Esophagus muscularis mucosa (tissue), 4 donors: ENCODE measurements at regions not wholly inside any gene's neighbourhood (a gene's known extent, or its start where the extent isn't known, plus 50 kb on each side); places are given as distances from the start of the nearest gene placed in this dataset.
"Not testable (repeated sequence)": the region's sequence is repeated elsewhere in the genome, so short reads cannot be mapped to it uniquely, and the experiment has no call there.

Source experiments
- DNase-seq: peaks from one replicate; pipeline ENCODE4 v3.0.0-alpha.2; 2017; ENCODE audit errors: extremely low spot score
- H3K27ac ChIP-seq, 4 donors: fragments of 200-600 bp; sonication (generic); replicated peaks in 1 of 4; 1 replicate in 3 of 4; 2 replicates in 1 of 4; pipeline ENCODE4 v1.5.1; 2016 to 2019; ENCODE audit warnings: mild to moderate bottlenecking in 1 of 4
- H3K27me3 ChIP-seq, 4 donors: fragments of 200-600 bp; sonication (generic); one replicate each; pipeline versions ENCODE4 v1.5.1 to v1.6.0; 2016 to 2019
- H3K36me3 ChIP-seq, 4 donors: fragments of 200-600 bp; sonication (generic); one replicate each; pipeline ENCODE4 v1.5.1; 2016 to 2019
- H3K4me1 ChIP-seq, 4 donors: fragments of 200-600 bp; sonication (generic); one replicate each; pipeline ENCODE4 v1.5.1; 2016 to 2019
- H3K4me3 ChIP-seq, 4 donors: fragments of 200-600 bp; sonication (generic); 1 replicate in 2 of 4; 2 replicates in 2 of 4; pipeline ENCODE4 v1.5.1; 2016 to 2019; ENCODE audit warnings: mild to moderate bottlenecking in 4 of 4, moderate library complexity in 1 of 4
- H3K9me3 ChIP-seq, 4 donors: fragments of 200-600 bp; sonication (generic); 1 replicate in 3 of 4; 2 replicates in 1 of 4; pipeline ENCODE4 v1.5.1; 2016 to 2019
- CTCF ChIP-seq, 3 experiments: fragments of 200-600 bp in 2 of 3; fragments of 450-650 bp in 1 of 3; sonication (generic) in 2 of 3; IDR thresholded peaks; one replicate each; pipeline ENCODE4 v1.5.1; 2017 to 2019; ENCODE audit warnings: antibody characterized with exemption in 3 of 3, mild to moderate bottlenecking in 2 of 3, moderate library complexity in 1 of 3
- EP300 ChIP-seq: sonication (generic); formaldehyde crosslinking; IDR thresholded peaks from one replicate; pipeline ENCODE4 v1.6.1; 2017; ENCODE audit warnings: antibody characterized with exemption
- POLR2A ChIP-seq: fragments of 450-650 bp; IDR thresholded peaks from one replicate; pipeline ENCODE4 v1.6.1; 2017; ENCODE audit warnings: antibody characterized with exemption, moderate library complexity, mild to moderate bottlenecking, low read depth
- POLR2AphosphoS5 ChIP-seq, 2 donors: sonication (generic); formaldehyde crosslinking; IDR thresholded peaks; one replicate each; pipeline ENCODE4 v1.6.1; 2017; ENCODE audit warnings: antibody characterized with exemption in 2 of 2
- WGBS: methylation state at CpG from one replicate; pipeline ENCODE4 v1.1.5; 2018; 5-methylcytosine and 5-hydroxymethylcytosine counted together
- intact Hi-C: fragments of 100-400 bp; cut with DNase I; formaldehyde crosslinking; loops from one replicate; pipeline ENCODE4 v1.15.1; 2023

GRCh38 chr4:187500796-187501195 lies 494.8 kb upstream of the ZFP42 start:
- Histone ChIP-seq H3K36me3 (no peaks in the 10 kb centered on the region), H3K27me3 (no peaks in the 10 kb centered on the region), H3K4me3 (no peak overlapping the region), H3K4me1 (no peaks in the 10 kb centered on the region), H3K9me3 (no peaks in the 10 kb centered on the region), H3K27ac (no peak overlapping the region)
- intact Hi-C loops: no loop called here
- DNase-seq: no peak
- 82% methylated on average over 1 of the region's 1 CpG for WGBS
- no peak for TF ChIP-seq POLR2AphosphoS5 (IDR thresholded peaks at IDR 0.05)
- TF ChIP-seq CTCF (IDR thresholded peaks at IDR 0.05): no peak
- TF ChIP-seq POLR2A: no peak
- no peak for TF ChIP-seq EP300

- H3K4me1 ChIP-seq: no peaks in the 10 kb centered on the region
- intact Hi-C loops: no loop called here
- WGBS: 83% methylated on average over 8 of the region's 8 CpGs
- no peaks in the 10 kb centered on the region for H3K27me3 ChIP-seq
- no peak for TF ChIP-seq EP300
- no peak for TF ChIP-seq CTCF (IDR thresholded peaks at IDR 0.05)
- TF ChIP-seq POLR2A: no peak
- no peak for TF ChIP-seq POLR2AphosphoS5 (IDR thresholded peaks at IDR 0.05)
- DNase-seq: no peak
- H3K36me3 ChIP-seq: no peaks in the 10 kb centered on the region
- no peaks in the 10 kb centered on the region for H3K9me3 ChIP-seq
- H3K4me3 ChIP-seq: no peak overlapping the region
- no peak overlapping the region for H3K27ac ChIP-seq
Measured at GRCh38 chr4:187501731-187502130, 493.8 kb upstream of the ZFP42 start.

GRCh38 chr4:187504974-187505797 lies 490.4 kb upstream of the ZFP42 start:
- Histone ChIP-seq H3K27ac (no peak overlapping the region), H3K27me3 (no peaks in the 10 kb centered on the region), H3K9me3 (no peaks in the 10 kb centered on the region), H3K4me3 (no peak overlapping the region), H3K36me3 (no peaks in the 10 kb centered on the region), H3K4me1 (no peaks in the 10 kb centered on the region)
- intact Hi-C loops: no loop called here
- TF ChIP-seq EP300 (no peak), POLR2AphosphoS5 (IDR thresholded peaks at IDR 0.05) (no peak), CTCF (IDR thresholded peaks at IDR 0.05) (no peak), POLR2A (no peak)
- no peak for DNase-seq
- 92% methylated on average over 41 of the region's 55 CpGs for WGBS

GRCh38 chr4:187505798-187506141 lies 489.8 kb upstream of the ZFP42 start:
- H3K27me3 ChIP-seq, H3K27ac ChIP-seq, H3K36me3 ChIP-seq, DNase-seq, H3K4me3 ChIP-seq, intact Hi-C loops, H3K4me1 ChIP-seq, H3K9me3 ChIP-seq: not testable (repeated sequence)
- WGBS: 96% methylated on average over 13 of the region's 23 CpGs

GRCh38 chr4:187516224-187516623 lies 479.3 kb upstream of the ZFP42 start:
- no peak for DNase-seq
- intact Hi-C loops: no loop called here
- H3K27ac ChIP-seq: no peak overlapping the region

More at GRCh38 chr4:187516224-187516623, 479.3 kb upstream of the ZFP42 start:
- Histone ChIP-seq H3K27me3 (no peaks in the 10 kb centered on the region), H3K36me3 (no peaks in the 10 kb centered on the region), H3K4me1 (no peaks in the 10 kb centered on the region), H3K9me3 (no peaks in the 10 kb centered on the region), H3K4me3 (no peak overlapping the region)
- no peak for TF ChIP-seq EP300
- TF ChIP-seq POLR2A: no peak
- TF ChIP-seq CTCF (IDR thresholded peaks at IDR 0.05): no peak
- TF ChIP-seq POLR2AphosphoS5 (IDR thresholded peaks at IDR 0.05): no peak
- whole genome bisulfite sequencing: 88% methylated on average over 1 of the region's 1 CpG
